ENCODE measurements at regions not wholly inside any gene's neighbourhood (a gene's known extent, or its start where the extent isn't known, plus 50 kb on each side); places are given as distances from the start of the nearest gene placed in this dataset.

DNA sequence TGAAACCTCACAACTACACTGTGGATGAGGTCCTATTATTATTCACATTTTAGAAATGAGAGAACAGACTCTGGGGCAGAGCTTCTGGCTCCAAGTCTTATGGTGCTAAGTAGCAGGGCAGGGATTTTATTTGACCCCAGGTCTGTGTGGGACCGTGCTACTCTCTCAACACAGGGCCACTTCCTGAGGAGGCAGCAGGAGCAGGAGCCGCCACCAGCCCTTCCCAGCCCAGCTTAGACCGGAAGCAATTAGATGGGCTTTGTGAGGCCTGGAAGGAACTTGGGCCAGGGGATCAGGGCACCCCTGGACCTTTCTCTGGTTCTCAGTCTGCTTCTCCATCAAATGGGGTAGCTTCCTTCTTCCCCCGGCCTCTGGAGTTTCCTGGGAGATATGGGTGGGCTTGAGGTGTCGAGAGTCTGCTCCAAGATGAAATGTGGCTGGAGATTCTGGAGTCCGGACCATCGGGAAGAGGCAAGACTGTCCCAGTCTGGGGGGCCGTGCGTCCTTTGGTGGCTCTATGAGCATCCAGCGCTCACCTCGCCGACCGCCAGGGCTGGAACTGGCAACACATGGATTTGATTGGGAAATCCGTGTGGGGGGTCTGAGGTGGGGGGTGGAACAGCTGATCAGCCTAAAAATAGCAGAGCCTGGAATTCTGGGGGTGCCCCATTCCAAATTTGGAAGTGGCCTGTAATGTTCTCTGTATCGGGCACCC, 136.8 kb downstream of the FOXD2 start:
- TF ChIP-seq POLR2A (IDR thresholded peaks at IDR 0.05; ENCODE audit: low read depth, low read length) (no peak), POLR2AphosphoS5 (IDR thresholded peaks at IDR 0.05; ENCODE audit: low read depth, low read length) (no peak), SPI1 (IDR thresholded peaks at IDR 0.05; ENCODE audit: low read depth, low read length) (no peak), TAF1 (IDR thresholded peaks at IDR 0.05; ENCODE audit: low read depth, low read length) (no peak), POU2F2 (IDR thresholded peaks at IDR 0.05; ENCODE audit: low read depth, low read length) (no peak), PAX5 (IDR thresholded peaks at IDR 0.05; ENCODE audit: insufficient read depth, low read length, severe bottlenecking) (no peak)

All from GM12891 (cell line).